Endothelial cell of umbilical vein (primary cell): ENCODE measurements at regions not wholly inside any gene's neighbourhood (a gene's known extent, or its start where the extent isn't known, plus 50 kb on each side); places are given as distances from the start of the nearest gene placed in this dataset. TPM values are rescaled to one million over a fixed set of nuclear protein-coding genes. Genes with fewer than 3 reads are reported as not detected.

Experiments used
- BruUV-seq: library from RNA; stranded (reverse); fragments of 400-500 nt; replicated peaks from 2 replicates; lab custom pipeline; 2021; lab: Mats Ljungman, UMichigan
- CTCF ChIA-PET: fragments of 300-600, 350-600 bp; sonication (Branson Sonifier 250); formaldehyde crosslinking; loops from one replicate; lab custom pipeline; 2021; ENCODE audit warnings: antibody characterized with exemption, inconsistent platforms; lab: Charles Lee
- POLR2A ChIA-PET: fragments of 300-600, 350-600 bp; sonication (Branson Sonifier 250); formaldehyde crosslinking; loops from one replicate; lab custom pipeline; 2021; ENCODE audit warnings: antibody characterized with exemption, inconsistent platforms; lab: Charles Lee
- DNase-seq: peaks from one replicate; pipeline ENCODE4 v3.0.0-alpha.2; 2011; ENCODE audit warnings: low read depth, low spot score
- FAIRE-seq: peaks from 2 replicates; lab custom pipeline; 2011; peaks lifted over from hg19 to GRCh38; lab: Jason Lieb, UNC
- H2AFZ ChIP-seq: 2 replicates; pipeline ENCODE4 v1.6.0; 2012; ENCODE audit warnings: low read depth, low read length, control low read depth, inconsistent platforms
- H3K27ac ChIP-seq: 2 replicates; pipeline ENCODE4 v1.5.1; 2011; ENCODE audit warnings: low read depth, mild to moderate bottlenecking, control low read depth, low read length, moderate library complexity; ENCODE audit not compliant: insufficient read depth
- H3K27me3 ChIP-seq, 2 experiments: 2 replicates each; pipeline versions ENCODE4 v1.6.0 to v1.6.1; 2011; ENCODE audit warnings: low read length in 2 of 2, mixed read lengths in 1 of 2; ENCODE audit not compliant: control insufficient read depth in 2 of 2, insufficient read depth in 2 of 2
- H3K36me3 ChIP-seq, 2 experiments: 2 replicates in 1 of 2; 3 replicates in 1 of 2; pipeline ENCODE4 v1.5.1; 2011; ENCODE audit warnings: low read length in 2 of 2, mild to moderate bottlenecking in 1 of 2, moderate library complexity in 1 of 2; ENCODE audit not compliant: control insufficient read depth in 2 of 2, insufficient read depth in 2 of 2; ENCODE audit errors: extremely low read depth in 1 of 2
- H3K4me1 ChIP-seq: 3 replicates; pipeline ENCODE4 v1.5.1; 2011; ENCODE audit warnings: mild to moderate bottlenecking, low read length; ENCODE audit not compliant: control insufficient read depth, insufficient read depth; ENCODE audit errors: extremely low read depth
- H3K4me2 ChIP-seq: 2 replicates; pipeline ENCODE4 v1.6.1; 2011; ENCODE audit warnings: low read length, control low read depth, mixed read lengths; ENCODE audit not compliant: insufficient read depth
- H3K4me3 ChIP-seq, 3 experiments: fragments of 200-600 bp in 1 of 3; sonication (generic), shearing (Covaris generic) in 1 of 3; replicated peaks in 1 of 3; 2 replicates each; pipeline ENCODE4 v1.5.1; 2011 to 2016; ENCODE audit warnings: control low read depth in 3 of 3, low read length in 3 of 3, mild to moderate bottlenecking in 2 of 3, inconsistent platforms in 1 of 3, low read depth in 1 of 3, moderate library complexity in 1 of 3; ENCODE audit not compliant: insufficient read depth in 1 of 3
- H3K79me2 ChIP-seq: 2 replicates; pipeline ENCODE4 v1.6.0; 2012; ENCODE audit warnings: low read length, inconsistent platforms; ENCODE audit not compliant: control insufficient read depth, insufficient read depth
- H3K9ac ChIP-seq: replicated peaks from 2 replicates; pipeline ENCODE3; 2011; ENCODE audit warnings: low read length, control low read depth; ENCODE audit not compliant: insufficient read depth; ENCODE audit errors: extremely low read depth
- H3K9me1 ChIP-seq: replicated peaks from 3 replicates; pipeline ENCODE4 v1.6.0; 2011; ENCODE audit warnings: mild to moderate bottlenecking, low read length; ENCODE audit not compliant: control insufficient read depth, insufficient read depth; ENCODE audit errors: extremely low read depth
- H3K9me3 ChIP-seq: replicated peaks from 2 replicates; pipeline ENCODE4 v1.5.1; 2012; ENCODE audit warnings: low read length, inconsistent platforms; ENCODE audit not compliant: control insufficient read depth, insufficient read depth
- H4K20me1 ChIP-seq: replicated peaks from 2 replicates; pipeline ENCODE3; 2011; ENCODE audit warnings: mild to moderate bottlenecking, low read length; ENCODE audit not compliant: control insufficient read depth, insufficient read depth; ENCODE audit errors: extremely low read depth
- EZH2 ChIP-seq: IDR thresholded peaks from 2 replicates; pipeline ENCODE4 v1.6.1; 2012; ENCODE audit warnings: borderline replicate concordance, low read depth, mild to moderate bottlenecking, moderate library complexity, low read length, inconsistent platforms; ENCODE audit not compliant: severe bottlenecking
- FOS ChIP-seq: IDR thresholded peaks from 2 replicates; pipeline ENCODE4 v1.6.1; 2011; ENCODE audit warnings: mild to moderate bottlenecking, low read length, moderate library complexity, borderline replicate concordance; ENCODE audit not compliant: insufficient read depth
- JUN ChIP-seq: IDR thresholded peaks from 2 replicates; pipeline ENCODE4 v1.6.1; 2011; ENCODE audit warnings: borderline replicate concordance, low read depth; ENCODE audit not compliant: insufficient read length, insufficient read depth
- dilution Hi-C: fragments of 300-500 bp; cut with MboI; formaldehyde crosslinking; loops from one replicate; pipeline ENCODE4 v1.15.0; 2019; ENCODE audit warnings: low sequenced_read_pairs; ENCODE audit not compliant: extremely low pct_ligation_motif_present
- intact Hi-C: fragments of 100-400 bp; cut with micrococcal nuclease; formaldehyde crosslinking; loops from one replicate; pipeline ENCODE4 v1.10.0; 2022
- small RNA-seq: library from RNA; depleted of rRNA; stranded (forward); fragments of <200 nt; gene quantifications from one replicate; pipeline ENCODE3, GENCODE V24; 2012; ENCODE audit warnings: low replicate concordance, low read depth; ENCODE audit not compliant: insufficient read depth, insufficient read length

GRCh38 chr1:147491098-147491497 is 50.2 kb upstream of the BCL9 start:
- intact Hi-C loops, result no loop called here
- BruUV-seq, result no TSS peak

More at GRCh38 chr1:147491098-147491497, 50.2 kb upstream of the BCL9 start:
- no peaks in the 10 kb centered on the region for H3K9me3 ChIP-seq
- H3K9ac ChIP-seq, result no peak overlapping the region
- CTCF ChIA-PET, result interaction anchor here (1.0 to 4.3 kb wide), 5 partner anchors 136 to 217 kb away, joined by 3 to 34 read pairs (median 6); no protein-coding TSS in a partner anchor
- H3K9me1 ChIP-seq, result no peaks in the 10 kb centered on the region
- no peak overlapping the region for H3K4me2 ChIP-seq
- H4K20me1 ChIP-seq, result no peaks in the 10 kb centered on the region
- H3K27ac ChIP-seq, result no peak overlapping the region
- peaks cover 3 to 9% of the 10 kb centered on the region in 2 experiments for H3K27me3 ChIP-seq
- H3K36me3 ChIP-seq, result no peaks in the 10 kb centered on the region
- POLR2A ChIA-PET, result no interaction called here
- H2AFZ ChIP-seq, result no peak overlapping the region
- peaks cover under 1% of the 10 kb centered on the region for H3K4me1 ChIP-seq
- H3K4me3 ChIP-seq, result no peak overlapping the region
- no peaks in the 10 kb centered on the region for H3K79me2 ChIP-seq
- no peak for FAIRE-seq
- no peak for TF ChIP-seq FOS
- TF ChIP-seq JUN, result no peak
- TF ChIP-seq EZH2, result no peak
- no peak for DNase-seq
- dilution Hi-C loops, result no loop called here

Small RNA genes lying in the stretch of these regions (small RNA-seq; reads per million reads assigned to genes)
- not detected for gene RF00019
